GM20000 (cell line): ENCODE measurements at regions not wholly inside any gene's neighbourhood (a gene's known extent, or its start where the extent isn't known, plus 50 kb on each side); places are given as distances from the start of the nearest gene placed in this dataset.

Experiments used
- DNase-seq: peaks from one replicate; pipeline ENCODE4 v3.0.0; 2012; ENCODE audit warnings: low spot score
- CTCF ChIP-seq: IDR thresholded peaks from 2 replicates; pipeline ENCODE4 v1.5.1; 2012; ENCODE audit warnings: mild to moderate bottlenecking, control low read depth; ENCODE audit errors: extremely low read depth, missing control alignments

GRCh38 chr3:159727506-159727905 is 261.1 kb upstream of the IL12A start:
- no peak for TF ChIP-seq CTCF
- DNase-seq, result no peak

GRCh38 chr3:159731254-159731653 is 257.4 kb upstream of the IL12A start:
- no peak for TF ChIP-seq CTCF
- DNase-seq, result no peak

GRCh38 chr3:159732172-159733111 is 256.2 kb upstream of the IL12A start:
- no peak for TF ChIP-seq CTCF
- no peak for DNase-seq

- TF ChIP-seq CTCF, result no peak
Observed at GRCh38 chr3:159733194-159733860, 255.3 kb upstream of the IL12A start.

GRCh38 chr3:159734681-159735080 is 254.0 kb upstream of the IL12A start:
- TF ChIP-seq CTCF, result no peak
- DNase-seq, result no peak

More at GRCh38 chr3:159733194-159733860, 255.3 kb upstream of the IL12A start:
- DNase-seq, result no peak

- no peak for DNase-seq
- TF ChIP-seq CTCF, result no peak
Observed at GRCh38 chr3:159739166-159739565, 249.5 kb upstream of the IL12A start.

GRCh38 chr3:159739969-159740368 is 248.7 kb upstream of the IL12A start:
- no peak for TF ChIP-seq CTCF
- DNase-seq, result no peak
